ENCODE measurements at regions not wholly inside any gene's neighbourhood (a gene's known extent, or its start where the extent isn't known, plus 50 kb on each side); places are given as distances from the start of the nearest gene placed in this dataset.

DNA sequence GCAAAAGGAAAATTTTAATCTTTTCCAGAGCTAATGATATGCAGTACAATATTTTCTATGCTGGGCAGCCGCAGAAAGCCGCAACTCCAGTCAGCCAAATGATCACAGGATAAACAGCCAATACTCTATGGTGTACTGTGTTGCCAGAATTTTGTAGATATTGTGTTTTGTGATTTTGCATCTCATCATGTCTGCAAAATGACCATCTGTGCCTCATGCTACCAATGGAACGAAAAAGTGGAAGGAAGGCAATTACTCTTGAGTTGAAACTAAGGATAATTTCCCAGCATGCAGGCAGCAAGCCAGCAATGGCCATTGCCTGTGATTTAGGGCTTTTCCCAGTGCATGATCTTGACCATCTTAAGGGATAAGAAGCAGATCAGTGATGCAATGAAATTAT, 891.9 kb downstream of the PLOD2 start:
- no peak overlapping the region for H3K4me3 Mint-ChIP-seq
- no peaks in the 10 kb centered on the region for H3K9me3 ChIP-seq (ENCODE audit: control insufficient read depth, low read length)
- DNase-seq: no peak
- WGBS, 2 experiments (ENCODE audit: insufficient coverage in 1 of 2, insufficient read length in 1 of 2): 97 to 100% methylated on average over 3 of the region's 3 CpGs
- H3K36me3 Mint-ChIP-seq (ENCODE audit: low read depth): no peaks in the 10 kb centered on the region
- H3K4me1 Mint-ChIP-seq: no peaks in the 10 kb centered on the region
- no peaks in the 10 kb centered on the region for H3K27me3 ChIP-seq (ENCODE audit: control insufficient read depth, insufficient read depth, low read length, poor library complexity, severe bottlenecking)
- TF ChIP-seq CTCF (conservative IDR thresholded peaks at IDR 0.05): no peak
- no peak overlapping the region for H3K27ac ChIP-seq (ENCODE audit: low read depth, low read length)
- H3K27ac Mint-ChIP-seq: no peak overlapping the region
- no peaks in the 10 kb centered on the region for H3K36me3 ChIP-seq (ENCODE audit: control insufficient read depth, insufficient read depth, low read length)
- no peaks in the 10 kb centered on the region for H3K9me3 Mint-ChIP-seq
- H3K27me3 Mint-ChIP-seq (ENCODE audit: insufficient read depth): no peaks in the 10 kb centered on the region
- H3K9ac ChIP-seq (ENCODE audit: extremely low read depth, low read length, poor library complexity, severe bottlenecking): no peak overlapping the region
- H3K4me3 ChIP-seq (ENCODE audit: low read length): no peak overlapping the region
- no peaks in the 10 kb centered on the region for H3K4me1 ChIP-seq (ENCODE audit: control insufficient read depth, insufficient read depth, low read length)

DNA sequence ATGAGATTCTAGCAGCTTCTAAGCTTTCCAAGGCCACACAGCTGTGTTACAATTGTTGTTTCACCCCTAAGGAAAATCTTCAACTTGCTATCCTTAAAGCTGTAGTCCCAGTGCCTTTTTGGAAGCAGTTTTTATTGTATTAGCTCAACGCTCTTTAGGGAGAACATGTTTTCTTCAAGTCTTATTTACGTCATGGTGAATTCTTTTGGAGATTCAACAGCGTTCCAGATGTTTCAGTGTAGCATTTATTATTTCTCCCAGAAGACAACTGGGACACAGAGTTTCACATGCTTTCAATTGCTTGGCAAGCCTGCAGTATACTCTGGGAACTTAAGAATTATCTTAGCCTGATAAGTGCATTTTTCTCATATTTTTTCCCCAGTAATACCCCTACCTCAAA, 888.3 kb downstream of the PLOD2 start:
- Histone ChIP-seq H3K9ac (ENCODE audit: extremely low read depth, low read length, poor library complexity, severe bottlenecking) (no peak overlapping the region), H3K36me3 (ENCODE audit: control insufficient read depth, insufficient read depth, low read length) (no peaks in the 10 kb centered on the region), H3K4me1 (ENCODE audit: control insufficient read depth, insufficient read depth, low read length) (no peaks in the 10 kb centered on the region), H3K4me3 (ENCODE audit: low read length) (no peak overlapping the region), H3K9me3 (ENCODE audit: control insufficient read depth, low read length) (no peaks in the 10 kb centered on the region), H3K27ac (ENCODE audit: low read depth, low read length) (no peak overlapping the region), H3K27me3 (ENCODE audit: control insufficient read depth, insufficient read depth, low read length, poor library complexity, severe bottlenecking) (no peaks in the 10 kb centered on the region)
- Mint-ChIP-seq H3K27ac (no peak overlapping the region), H3K4me3 (no peak overlapping the region), H3K4me1 (no peaks in the 10 kb centered on the region), H3K36me3 (ENCODE audit: low read depth) (no peaks in the 10 kb centered on the region), H3K9me3 (no peaks in the 10 kb centered on the region), H3K27me3 (ENCODE audit: insufficient read depth) (no peaks in the 10 kb centered on the region)
- TF ChIP-seq CTCF (conservative IDR thresholded peaks at IDR 0.05): no peak
- WGBS, 2 experiments (ENCODE audit: insufficient coverage in 1 of 2, insufficient read length in 1 of 2): 94 to 100% methylated on average over 3 of the region's 3 CpGs
- no peak for DNase-seq

DNA sequence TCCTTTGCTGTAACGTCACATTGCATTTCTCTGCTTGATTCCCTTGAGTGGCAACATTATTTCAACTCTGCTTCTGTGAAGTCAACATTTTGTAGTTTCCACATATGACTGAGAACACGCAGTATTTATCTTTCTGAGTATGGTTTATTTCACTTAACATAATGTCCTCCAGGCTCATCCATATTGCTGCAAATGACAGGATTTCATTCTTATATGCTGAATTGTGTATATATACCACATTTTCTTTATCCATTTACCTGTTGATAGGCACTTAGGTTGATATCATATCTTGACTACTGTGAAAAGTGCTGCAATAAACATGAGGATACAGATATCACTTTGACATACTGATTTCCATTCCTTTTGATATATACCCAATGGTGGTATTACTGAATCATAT, 878.5 kb downstream of the PLOD2 start:
- no peaks in the 10 kb centered on the region for H3K9me3 Mint-ChIP-seq
- Histone ChIP-seq H3K27me3 (ENCODE audit: control insufficient read depth, insufficient read depth, low read length, poor library complexity, severe bottlenecking) (no peaks in the 10 kb centered on the region), H3K27ac (ENCODE audit: low read depth, low read length) (no peak overlapping the region), H3K4me3 (ENCODE audit: low read length) (no peak overlapping the region), H3K36me3 (ENCODE audit: control insufficient read depth, insufficient read depth, low read length) (no peaks in the 10 kb centered on the region), H3K4me1 (ENCODE audit: control insufficient read depth, insufficient read depth, low read length) (no peaks in the 10 kb centered on the region), H3K9me3 (ENCODE audit: control insufficient read depth, low read length) (no peaks in the 10 kb centered on the region), H3K9ac (ENCODE audit: extremely low read depth, low read length, poor library complexity, severe bottlenecking) (no peak overlapping the region)
- no peak for TF ChIP-seq CTCF (conservative IDR thresholded peaks at IDR 0.05)
- H3K4me3 Mint-ChIP-seq: no peak overlapping the region
- WGBS, 2 experiments (ENCODE audit: insufficient coverage in 1 of 2, insufficient read length in 1 of 2): 80 to 91% methylated on average over 1 to 2 of the region's 2 CpGs
- no peak for DNase-seq
- H3K27ac Mint-ChIP-seq: no peak overlapping the region
- no peaks in the 10 kb centered on the region for H3K36me3 Mint-ChIP-seq (ENCODE audit: low read depth)
- no peaks in the 10 kb centered on the region for H3K4me1 Mint-ChIP-seq
- no peaks in the 10 kb centered on the region for H3K27me3 Mint-ChIP-seq (ENCODE audit: insufficient read depth)
